LNCAP (cell line): ENCODE measurements at regions not wholly inside any gene's neighbourhood (a gene's known extent, or its start where the extent isn't known, plus 50 kb on each side); places are given as distances from the start of the nearest gene placed in this dataset.

Source experiments
- TF ChIP-seq, protein P1 (sequence below): fragments of 450-650 bp; IDR thresholded peaks from 2 replicates; pipeline ENCODE4 v1.5.1; 2017; ENCODE audit warnings: mild to moderate bottlenecking

- TF ChIP-seq, protein P1, sequence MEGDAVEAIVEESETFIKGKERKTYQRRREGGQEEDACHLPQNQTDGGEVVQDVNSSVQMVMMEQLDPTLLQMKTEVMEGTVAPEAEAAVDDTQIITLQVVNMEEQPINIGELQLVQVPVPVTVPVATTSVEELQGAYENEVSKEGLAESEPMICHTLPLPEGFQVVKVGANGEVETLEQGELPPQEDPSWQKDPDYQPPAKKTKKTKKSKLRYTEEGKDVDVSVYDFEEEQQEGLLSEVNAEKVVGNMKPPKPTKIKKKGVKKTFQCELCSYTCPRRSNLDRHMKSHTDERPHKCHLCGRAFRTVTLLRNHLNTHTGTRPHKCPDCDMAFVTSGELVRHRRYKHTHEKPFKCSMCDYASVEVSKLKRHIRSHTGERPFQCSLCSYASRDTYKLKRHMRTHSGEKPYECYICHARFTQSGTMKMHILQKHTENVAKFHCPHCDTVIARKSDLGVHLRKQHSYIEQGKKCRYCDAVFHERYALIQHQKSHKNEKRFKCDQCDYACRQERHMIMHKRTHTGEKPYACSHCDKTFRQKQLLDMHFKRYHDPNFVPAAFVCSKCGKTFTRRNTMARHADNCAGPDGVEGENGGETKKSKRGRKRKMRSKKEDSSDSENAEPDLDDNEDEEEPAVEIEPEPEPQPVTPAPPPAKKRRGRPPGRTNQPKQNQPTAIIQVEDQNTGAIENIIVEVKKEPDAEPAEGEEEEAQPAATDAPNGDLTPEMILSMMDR: no peak
These were observed 134.1 kb upstream of the PLSCR5 start for GRCh38 chr3:146739203-146739671.

- TF ChIP-seq, protein P1: no peak
These were observed 127.2 kb upstream of the PLSCR5 start for GRCh38 chr3:146732325-146732724.

DNA sequence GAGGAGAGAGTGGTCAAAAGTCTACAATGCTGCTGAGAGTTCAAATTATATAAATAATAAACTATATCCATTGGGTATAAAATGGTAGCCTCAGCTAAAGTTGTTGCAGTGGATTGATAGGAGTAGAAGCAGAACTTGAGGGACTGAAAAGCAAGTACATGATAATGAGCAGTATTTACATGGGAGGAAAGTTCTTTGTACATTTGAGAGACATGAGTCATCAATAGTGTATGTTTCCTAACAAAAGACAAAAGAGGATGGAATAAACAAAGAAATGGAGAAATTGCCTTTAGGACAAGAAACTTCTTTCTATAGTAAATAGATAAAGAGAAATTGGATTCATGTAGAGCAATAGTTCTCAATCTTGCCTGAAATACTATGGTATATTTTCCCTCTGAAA lies 110.0 kb upstream of the PLSCR5 start:
- TF ChIP-seq, protein P1: no peak

DNA sequence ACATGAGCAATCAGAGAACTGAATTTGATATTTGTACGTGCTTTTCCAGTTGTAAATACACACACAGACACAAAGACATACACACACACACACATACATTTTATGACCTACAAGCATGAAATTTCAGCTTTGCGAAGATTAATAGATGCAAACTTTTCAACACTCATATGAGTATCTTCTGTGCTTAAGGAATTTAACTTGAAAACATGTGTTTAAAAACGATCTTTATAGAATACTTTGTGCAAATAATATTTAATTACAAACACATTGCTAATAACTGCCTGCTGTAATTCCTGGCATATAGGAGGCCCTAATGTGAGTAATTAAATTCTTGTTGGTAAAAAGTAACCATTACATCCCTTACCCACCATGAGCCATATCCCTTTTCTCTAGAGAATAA lies 107.7 kb upstream of the PLSCR5 start:
- TF ChIP-seq, protein P1: no peak

GRCh38 chr3:146709969-146710368 lies 104.8 kb upstream of the PLSCR5 start:
- TF ChIP-seq, protein P1: no peak

- TF ChIP-seq, protein P1: no peak
These were observed 100.1 kb upstream of the PLSCR5 start for GRCh38 chr3:146705225-146705624.

DNA sequence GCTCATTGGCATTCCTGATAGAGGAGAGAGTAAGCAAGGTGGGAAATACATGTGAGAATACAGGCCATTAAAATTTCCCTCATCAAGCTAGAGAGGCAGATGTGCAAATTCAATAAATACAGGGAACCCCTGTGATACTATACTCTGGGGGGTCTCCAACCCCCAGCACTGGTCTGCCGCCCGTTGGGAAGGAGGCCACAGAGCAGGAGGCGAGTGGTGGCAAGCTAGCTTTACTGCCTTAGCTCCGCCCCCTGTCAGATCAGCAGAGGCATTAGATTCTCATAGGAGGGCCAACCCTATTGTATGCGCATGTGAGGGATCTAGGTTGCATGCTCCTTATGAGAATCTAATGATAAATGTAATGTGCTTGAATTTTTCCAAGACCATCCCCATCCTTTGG lies 97.1 kb upstream of the PLSCR5 start:
- TF ChIP-seq, protein P1: no peak

- TF ChIP-seq, protein P1: no peak
These were observed 96.1 kb upstream of the PLSCR5 start for GRCh38 chr3:146701246-146701645.
